HCT116 (cell line): ENCODE measurements at regions not wholly inside any gene's neighbourhood (a gene's known extent, or its start where the extent isn't known, plus 50 kb on each side); places are given as distances from the start of the nearest gene placed in this dataset.
A peak's percentile ranks its signal among the peaks of the same experiment; 100 is the strongest.

Source experiments
- ATAC-seq: fragments of 200-7000 bp; cut with Tn5 transposase; 2 replicates; pipeline ENCODE4 v1.9.1; 2020; ENCODE audit warnings: mild to moderate bottlenecking, moderate library complexity
- BruUV-seq: library from RNA; stranded (reverse); fragments of 400-500 nt; replicated peaks from 2 replicates; lab custom pipeline; 2021; lab: Mats Ljungman, UMichigan
- CTCF ChIA-PET: fragments of 300-600 bp; sonication (Branson Sonifier 250); formaldehyde crosslinking; loops from one replicate; lab custom pipeline; 2021; ENCODE audit warnings: antibody characterized with exemption; lab: Charles Lee
- POLR2A ChIA-PET: fragments of 300-600, 350-600 bp; sonication (Branson Sonifier 250); formaldehyde crosslinking; loops from one replicate; lab custom pipeline; 2021; ENCODE audit warnings: antibody characterized with exemption; lab: Charles Lee
- RAD21 ChIA-PET, 2 experiments: fragments of 300-600 bp; sonication (Branson Sonifier 250); formaldehyde crosslinking; loops; one replicate each; lab custom pipeline; 2023; ENCODE audit warnings: low total read pairs in 2 of 2; ENCODE audit not compliant: uncharacterized antibody in 2 of 2, unreplicated experiment in 2 of 2, low non-redundant PET in 1 of 2; lab: Charles Lee
- DNase-seq: peaks from one replicate; pipeline ENCODE4 v3.0.0-alpha.2; 2010; ENCODE audit warnings: low read depth, low spot score
- H2AFZ ChIP-seq: fragments of 200-600 bp; shearing (Covaris generic), sonication (generic); 2 replicates; pipeline ENCODE4 v1.6.1; 2017; ENCODE audit warnings: low read depth, mixed run types, mixed read lengths, antibody characterized with exemption, low read length; ENCODE audit not compliant: poor library complexity, severe bottlenecking
- H3K27ac ChIP-seq: 2 replicates; pipeline ENCODE4 v1.5.1; 2012; ENCODE audit warnings: low read depth, low read length
- H3K27me3 ChIP-seq: fragments of 200-600 bp; sonication (generic); 2 replicates; pipeline ENCODE4 v1.6.1; 2016; ENCODE audit warnings: mixed run types, low read length, mixed read lengths; ENCODE audit not compliant: insufficient read depth
- H3K36me3 ChIP-seq, 2 experiments: fragments of 200-500 bp in 1 of 2; fragments of 200-600 bp in 1 of 2; sonication (Bioruptor generic) in 1 of 2; sonication (generic) in 1 of 2; 2 replicates each; pipeline versions ENCODE4 v1.5.1 to v1.6.1; 2014 to 2016; ENCODE audit warnings: low read length in 2 of 2, inconsistent platforms in 1 of 2, mixed read lengths in 1 of 2, mixed run types in 1 of 2; ENCODE audit not compliant: insufficient read depth in 2 of 2, control insufficient read depth in 1 of 2
- H3K4me1 ChIP-seq, 2 experiments: fragments of 200-600 bp in 1 of 2; sonication (generic) in 1 of 2; 2 replicates each; pipeline versions ENCODE4 v1.5.1 to v1.6.1; 2012 to 2017; ENCODE audit warnings: low read length in 2 of 2, inconsistent platforms in 1 of 2, mild to moderate bottlenecking in 1 of 2, mixed read lengths in 1 of 2, mixed run types in 1 of 2, moderate library complexity in 1 of 2; ENCODE audit not compliant: insufficient read depth in 2 of 2, control insufficient read depth in 1 of 2
- H3K4me2 ChIP-seq: fragments of 200-600 bp; sonication (generic); 2 replicates; pipeline ENCODE4 v1.6.1; 2017; ENCODE audit warnings: mixed run types, low read length, mixed read lengths
- H3K4me3 ChIP-seq, 2 experiments: fragments of 200-600 bp in 1 of 2; sonication (generic) in 1 of 2; replicated peaks in 1 of 2; 2 replicates each; pipeline ENCODE4 v1.5.1; 2011 to 2016; ENCODE audit warnings: low read length in 2 of 2, control low read depth in 1 of 2, low read depth in 1 of 2, mild to moderate bottlenecking in 1 of 2, mixed read lengths in 1 of 2, mixed run types in 1 of 2
- H3K79me2 ChIP-seq: fragments of 200-600 bp; sonication (generic); 2 replicates; pipeline ENCODE4 v1.6.1; 2017; ENCODE audit warnings: mild to moderate bottlenecking, mixed run types, low read length, moderate library complexity, mixed read lengths; ENCODE audit not compliant: insufficient read depth
- H3K9ac ChIP-seq: fragments of 200-600 bp; sonication (generic); 2 replicates; pipeline ENCODE4 v1.6.1; 2016; ENCODE audit warnings: low read length, mixed read lengths
- H3K9me2 ChIP-seq: fragments of 200-600 bp; sonication (generic), shearing (Covaris generic); 2 replicates; pipeline ENCODE4 v1.6.1; 2017; ENCODE audit warnings: mixed run types, mild to moderate bottlenecking, moderate library complexity; ENCODE audit not compliant: insufficient read depth
- H3K9me3 ChIP-seq, 2 experiments: fragments of 200-500 bp in 1 of 2; fragments of 200-600 bp in 1 of 2; sonication (Bioruptor generic) in 1 of 2; sonication (generic) in 1 of 2; 2 replicates each; pipeline ENCODE4 v1.6.1; 2014 to 2017; ENCODE audit warnings: low read length in 2 of 2, mixed read lengths in 2 of 2, inconsistent platforms in 1 of 2, low read depth in 1 of 2, mild to moderate bottlenecking in 1 of 2, mixed run types in 1 of 2, moderate library complexity in 1 of 2; ENCODE audit not compliant: control insufficient read depth in 1 of 2, insufficient read depth in 1 of 2
- H4K20me1 ChIP-seq: fragments of 200-600 bp; sonication (generic), shearing (Covaris generic); 2 replicates; pipeline ENCODE4 v1.6.1; 2017; ENCODE audit warnings: mixed run types, mild to moderate bottlenecking, moderate library complexity; ENCODE audit not compliant: insufficient read depth
- CBX3 ChIP-seq: IDR thresholded peaks from 2 replicates; pipeline ENCODE4 v1.6.1; 2012; ENCODE audit warnings: low read depth
- CEBPB ChIP-seq: IDR thresholded peaks from 2 replicates; pipeline ENCODE4 v1.6.1; 2012; ENCODE audit warnings: low read depth
- EGR1 ChIP-seq: IDR thresholded peaks from 2 replicates; pipeline ENCODE4 v1.6.1; 2012; ENCODE audit warnings: low read depth
- ELF1 ChIP-seq: IDR thresholded peaks from 2 replicates; pipeline ENCODE4 v1.6.1; 2012; ENCODE audit warnings: low read depth, borderline replicate concordance
- EZH2 ChIP-seq: fragments of 200-600 bp; sonication (generic); IDR thresholded peaks from 2 replicates; pipeline ENCODE4 v1.6.1; 2017; ENCODE audit warnings: antibody characterized with exemption, mixed run types
- EZH2phosphoT487 ChIP-seq: fragments of 200-600 bp; IDR thresholded peaks from 2 replicates; pipeline ENCODE4 v1.6.1; 2018; ENCODE audit warnings: antibody characterized with exemption, borderline replicate concordance
- FOSL1 ChIP-seq: IDR thresholded peaks from 2 replicates; pipeline ENCODE4 v1.6.1; 2012; ENCODE audit warnings: low read depth
- POLR2A ChIP-seq: IDR thresholded peaks from 2 replicates; pipeline ENCODE4 v1.7.0; 2011; ENCODE audit warnings: borderline replicate concordance; ENCODE audit not compliant: insufficient read depth, insufficient read length; ENCODE audit errors: extremely low read depth
- RAD21 ChIP-seq: IDR thresholded peaks from 2 replicates; pipeline ENCODE4 v1.6.1; 2012; ENCODE audit warnings: low read depth, mild to moderate bottlenecking
- SIN3A ChIP-seq: IDR thresholded peaks from 2 replicates; pipeline ENCODE4 v1.6.1; 2012; ENCODE audit warnings: low read depth
- SP1 ChIP-seq: IDR thresholded peaks from 2 replicates; pipeline ENCODE4 v1.6.1; 2012; ENCODE audit warnings: low read depth
- SRF ChIP-seq: IDR thresholded peaks from 2 replicates; pipeline ENCODE4 v1.6.1; 2012; ENCODE audit warnings: low read depth
- ZFX ChIP-seq: fragments of 450-650 bp; IDR thresholded peaks from 2 replicates; pipeline ENCODE4 v1.6.1; 2017
- ZNF274 ChIP-seq: fragments of 200-500 bp; sonication (Bioruptor generic); IDR thresholded peaks from 2 replicates; pipeline ENCODE4 v1.6.1; 2014; ENCODE audit warnings: mild to moderate bottlenecking, low read depth, low read length, inconsistent platforms
- intact Hi-C: fragments of 100-400 bp; cut with micrococcal nuclease; formaldehyde crosslinking; loops from 2 replicates; pipeline ENCODE4 v1.10.0; 2022
- TF ChIP-seq, protein P1 (sequence below): IDR thresholded peaks from 2 replicates; pipeline ENCODE4 v1.6.1; 2011; ENCODE audit warnings: mild to moderate bottlenecking, low read length, moderate library complexity; ENCODE audit not compliant: insufficient replicate concordance; ENCODE audit errors: extremely low read depth
- TF ChIP-seq, protein P2 (sequence below): IDR thresholded peaks from 2 replicates; pipeline ENCODE4 v1.6.1; 2012
- TF ChIP-seq, protein P3 (sequence below): IDR thresholded peaks from 2 replicates; pipeline ENCODE4 v1.6.1; 2012; ENCODE audit warnings: low read depth

DNA sequence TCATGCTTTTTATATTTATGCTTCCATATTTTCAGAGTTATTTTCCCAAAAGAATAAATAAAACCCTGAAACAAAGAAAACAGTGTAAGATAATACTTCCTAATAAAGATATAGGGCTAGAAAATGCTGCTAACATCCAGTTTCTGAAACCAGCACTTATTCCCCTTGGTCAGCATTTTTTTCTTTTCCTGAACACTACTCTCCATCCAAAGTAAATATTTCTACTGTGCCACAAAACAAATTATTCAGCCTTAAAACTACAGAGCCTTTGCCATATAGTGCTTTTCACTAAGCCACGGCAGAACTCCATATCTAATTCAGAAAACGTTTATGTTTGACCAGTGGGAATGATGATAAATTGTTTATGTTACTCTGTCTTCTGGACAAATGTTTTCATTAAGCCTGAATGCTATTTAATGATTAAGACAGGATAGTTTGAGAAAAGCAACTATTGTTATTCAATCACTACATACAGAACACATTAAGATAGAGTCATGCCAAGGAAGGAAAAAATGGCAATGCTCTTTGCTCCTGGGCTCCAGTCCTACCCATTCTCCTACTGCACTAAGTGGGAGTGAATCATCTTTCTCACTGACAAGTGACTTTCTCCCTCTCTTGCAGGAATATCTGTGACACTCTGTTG is 723.9 kb downstream of the FAT4 start:
- ChIA-PET POLR2A (no interaction called here), CTCF (no interaction called here), RAD21 (no interaction called here)
- Histone ChIP-seq H3K36me3 (no peaks in the 10 kb centered on the region), H3K9ac (no peak overlapping the region), H3K27ac (no peak overlapping the region), H2AFZ (peak overlapping the region; percentile 68), H3K9me3 (no peaks in the 10 kb centered on the region), H3K4me3 (no peak overlapping the region), H3K4me2 (no peak overlapping the region), H3K27me3 (no peaks in the 10 kb centered on the region), H3K9me2 (no peaks in the 10 kb centered on the region), H3K4me1 (no peaks in the 10 kb centered on the region), H4K20me1 (no peaks in the 10 kb centered on the region), H3K79me2 (no peaks in the 10 kb centered on the region)
- ATAC-seq, result no peak
- DNase-seq, result no peak
- no TSS peak for BruUV-seq
- intact Hi-C loops, result no loop called here
- TF ChIP-seq ZNF274 (no peak), EGR1 (no peak), SIN3A (no peak), FOSL1 (no peak), SRF (no peak), SP1 (no peak), POLR2A (no peak), EZH2phosphoT487 (no peak), RAD21 (no peak), CEBPB (no peak), EZH2 (no peak), ELF1 (no peak), ZFX (no peak), CBX3 (no peak)
- TF ChIP-seq, protein P1, sequence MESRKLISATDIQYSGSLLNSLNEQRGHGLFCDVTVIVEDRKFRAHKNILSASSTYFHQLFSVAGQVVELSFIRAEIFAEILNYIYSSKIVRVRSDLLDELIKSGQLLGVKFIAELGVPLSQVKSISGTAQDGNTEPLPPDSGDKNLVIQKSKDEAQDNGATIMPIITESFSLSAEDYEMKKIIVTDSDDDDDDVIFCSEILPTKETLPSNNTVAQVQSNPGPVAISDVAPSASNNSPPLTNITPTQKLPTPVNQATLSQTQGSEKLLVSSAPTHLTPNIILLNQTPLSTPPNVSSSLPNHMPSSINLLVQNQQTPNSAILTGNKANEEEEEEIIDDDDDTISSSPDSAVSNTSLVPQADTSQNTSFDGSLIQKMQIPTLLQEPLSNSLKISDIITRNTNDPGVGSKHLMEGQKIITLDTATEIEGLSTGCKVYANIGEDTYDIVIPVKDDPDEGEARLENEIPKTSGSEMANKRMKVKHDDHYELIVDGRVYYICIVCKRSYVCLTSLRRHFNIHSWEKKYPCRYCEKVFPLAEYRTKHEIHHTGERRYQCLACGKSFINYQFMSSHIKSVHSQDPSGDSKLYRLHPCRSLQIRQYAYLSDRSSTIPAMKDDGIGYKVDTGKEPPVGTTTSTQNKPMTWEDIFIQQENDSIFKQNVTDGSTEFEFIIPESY, result no peak
- TF ChIP-seq, protein P2, sequence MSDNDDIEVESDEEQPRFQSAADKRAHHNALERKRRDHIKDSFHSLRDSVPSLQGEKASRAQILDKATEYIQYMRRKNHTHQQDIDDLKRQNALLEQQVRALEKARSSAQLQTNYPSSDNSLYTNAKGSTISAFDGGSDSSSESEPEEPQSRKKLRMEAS, result no peak
- TF ChIP-seq, protein P3, sequence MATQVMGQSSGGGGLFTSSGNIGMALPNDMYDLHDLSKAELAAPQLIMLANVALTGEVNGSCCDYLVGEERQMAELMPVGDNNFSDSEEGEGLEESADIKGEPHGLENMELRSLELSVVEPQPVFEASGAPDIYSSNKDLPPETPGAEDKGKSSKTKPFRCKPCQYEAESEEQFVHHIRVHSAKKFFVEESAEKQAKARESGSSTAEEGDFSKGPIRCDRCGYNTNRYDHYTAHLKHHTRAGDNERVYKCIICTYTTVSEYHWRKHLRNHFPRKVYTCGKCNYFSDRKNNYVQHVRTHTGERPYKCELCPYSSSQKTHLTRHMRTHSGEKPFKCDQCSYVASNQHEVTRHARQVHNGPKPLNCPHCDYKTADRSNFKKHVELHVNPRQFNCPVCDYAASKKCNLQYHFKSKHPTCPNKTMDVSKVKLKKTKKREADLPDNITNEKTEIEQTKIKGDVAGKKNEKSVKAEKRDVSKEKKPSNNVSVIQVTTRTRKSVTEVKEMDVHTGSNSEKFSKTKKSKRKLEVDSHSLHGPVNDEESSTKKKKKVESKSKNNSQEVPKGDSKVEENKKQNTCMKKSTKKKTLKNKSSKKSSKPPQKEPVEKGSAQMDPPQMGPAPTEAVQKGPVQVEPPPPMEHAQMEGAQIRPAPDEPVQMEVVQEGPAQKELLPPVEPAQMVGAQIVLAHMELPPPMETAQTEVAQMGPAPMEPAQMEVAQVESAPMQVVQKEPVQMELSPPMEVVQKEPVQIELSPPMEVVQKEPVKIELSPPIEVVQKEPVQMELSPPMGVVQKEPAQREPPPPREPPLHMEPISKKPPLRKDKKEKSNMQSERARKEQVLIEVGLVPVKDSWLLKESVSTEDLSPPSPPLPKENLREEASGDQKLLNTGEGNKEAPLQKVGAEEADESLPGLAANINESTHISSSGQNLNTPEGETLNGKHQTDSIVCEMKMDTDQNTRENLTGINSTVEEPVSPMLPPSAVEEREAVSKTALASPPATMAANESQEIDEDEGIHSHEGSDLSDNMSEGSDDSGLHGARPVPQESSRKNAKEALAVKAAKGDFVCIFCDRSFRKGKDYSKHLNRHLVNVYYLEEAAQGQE, result no peak
